GM21717 (cell line): ENCODE measurements at regions not wholly inside any gene's neighbourhood (a gene's known extent, or its start where the extent isn't known, plus 50 kb on each side); places are given as distances from the start of the nearest gene placed in this dataset.

ENCODE experiments used
- ATAC-seq: cut with Tn5 transposase; IDR thresholded peaks from one replicate; pipeline ENCODE4 v1.9.1; 2021; ENCODE audit warnings: mild to moderate bottlenecking, moderate library complexity; ENCODE audit not compliant: unreplicated experiment

- ATAC-seq, result no peak
These were observed 1737.2 kb upstream of the MIR17HG start for GRCh38 chr13:89610331-89610730.

- ATAC-seq, result no peak
These were observed 1736.6 kb upstream of the MIR17HG start for GRCh38 chr13:89610881-89611280.

GRCh38 chr13:89627996-89628395, 1719.5 kb upstream of the MIR17HG start:
- no peak for ATAC-seq

GRCh38 chr13:89628567-89628966, 1718.9 kb upstream of the MIR17HG start:
- no peak for ATAC-seq

- no peak for ATAC-seq
These were observed 1697.3 kb upstream of the MIR17HG start for GRCh38 chr13:89650226-89650625.

GRCh38 chr13:89660752-89661151, 1686.7 kb upstream of the MIR17HG start:
- ATAC-seq, result no peak

- ATAC-seq, result no peak
These were observed 1673.6 kb upstream of the MIR17HG start for GRCh38 chr13:89673789-89674311.

- ATAC-seq, result no peak
These were observed 1668.9 kb upstream of the MIR17HG start for GRCh38 chr13:89678466-89679121.

GRCh38 chr13:89684896-89685295, 1662.6 kb upstream of the MIR17HG start:
- no peak for ATAC-seq

- ATAC-seq, result no peak
These were observed 1661.3 kb upstream of the MIR17HG start for GRCh38 chr13:89686171-89686570.

- ATAC-seq, result no peak
These were observed 1660.4 kb upstream of the MIR17HG start for GRCh38 chr13:89687066-89687465.

GRCh38 chr13:89688918-89689317, 1658.6 kb upstream of the MIR17HG start:
- no peak for ATAC-seq

- ATAC-seq, result no peak
These were observed 1653.0 kb upstream of the MIR17HG start for GRCh38 chr13:89694451-89694850.

GRCh38 chr13:89695343-89696257, 1651.9 kb upstream of the MIR17HG start:
- ATAC-seq, result peak; percentile 47

GRCh38 chr13:89701913-89702312, 1645.6 kb upstream of the MIR17HG start:
- ATAC-seq, result no peak

GRCh38 chr13:89704040-89704439, 1643.4 kb upstream of the MIR17HG start:
- no peak for ATAC-seq

- no peak for ATAC-seq
These were observed 1639.5 kb upstream of the MIR17HG start for GRCh38 chr13:89708013-89708412.

GRCh38 chr13:89721216-89721615, 1626.3 kb upstream of the MIR17HG start:
- no peak for ATAC-seq

- ATAC-seq, result no peak
These were observed 1620.6 kb upstream of the MIR17HG start for GRCh38 chr13:89726690-89727435.

- ATAC-seq, result no peak
These were observed 1613.7 kb upstream of the MIR17HG start for GRCh38 chr13:89733829-89734228.

- no peak for ATAC-seq
These were observed 1610.4 kb upstream of the MIR17HG start for GRCh38 chr13:89737051-89737450.
